Neutrophil (primary cell): ENCODE measurements at regions not wholly inside any gene's neighbourhood (a gene's known extent, or its start where the extent isn't known, plus 50 kb on each side); places are given as distances from the start of the nearest gene placed in this dataset.

Experiments used
- H3K27ac ChIP-seq: fragments of 200-600 bp; sonication (generic); 2 replicates; pipeline ENCODE4 v1.5.1; 2016; ENCODE audit warnings: mild to moderate bottlenecking, moderate library complexity
- H3K27me3 ChIP-seq: fragments of 200-600 bp; sonication (generic); 2 replicates; pipeline ENCODE4 v1.6.0; 2016; ENCODE audit warnings: mild to moderate bottlenecking
- H3K36me3 ChIP-seq: fragments of 200-600 bp; sonication (generic); 2 replicates; pipeline ENCODE4 v1.5.1; 2017
- H3K4me1 ChIP-seq, 2 experiments: fragments of 200-600 bp in 1 of 2; sonication (generic) in 1 of 2; 1 replicate in 1 of 2; 2 replicates in 1 of 2; pipeline versions ENCODE4 v1.5.1 to v1.6.1; 2013 to 2016; ENCODE audit warnings: low read depth in 1 of 2, low read length in 1 of 2, mild to moderate bottlenecking in 1 of 2, moderate library complexity in 1 of 2; ENCODE audit not compliant: control insufficient read depth in 1 of 2, insufficient read depth in 1 of 2
- H3K4me3 ChIP-seq, 2 experiments: fragments of 200-600 bp in 1 of 2; sonication (generic) in 1 of 2; 1 replicate in 1 of 2; 2 replicates in 1 of 2; pipeline ENCODE4 v1.5.1; 2013 to 2016; ENCODE audit warnings: low read depth in 1 of 2, low read length in 1 of 2, mild to moderate bottlenecking in 1 of 2, moderate library complexity in 1 of 2
- H3K9me3 ChIP-seq: fragments of 200-600 bp; sonication (generic); 2 replicates; pipeline ENCODE4 v1.5.1; 2016
- CTCF ChIP-seq: fragments of 200-600 bp; sonication (generic); IDR thresholded peaks from 2 replicates; pipeline ENCODE4 v1.5.1; 2016; ENCODE audit warnings: antibody characterized with exemption

- Histone ChIP-seq H3K27ac (no peak overlapping the region), H3K4me1 (no peaks in the 10 kb centered on the region), H3K36me3 (no peaks in the 10 kb centered on the region), H3K27me3 (no peaks in the 10 kb centered on the region), H3K4me3 (no peak overlapping the region), H3K9me3 (no peaks in the 10 kb centered on the region)
- TF ChIP-seq CTCF, result no peak
Measured at GRCh38 chr7:69341288-69341687, 257.0 kb upstream of the AUTS2 start.

GRCh38 chr7:69342154-69342884 lies 256.0 kb upstream of the AUTS2 start:
- no peaks in the 10 kb centered on the region for H3K4me1 ChIP-seq
- no peak for TF ChIP-seq CTCF
- H3K9me3 ChIP-seq, result no peaks in the 10 kb centered on the region
- H3K27ac ChIP-seq, result no peak overlapping the region
- no peaks in the 10 kb centered on the region for H3K27me3 ChIP-seq
- H3K4me3 ChIP-seq, result no peak overlapping the region
- no peaks in the 10 kb centered on the region for H3K36me3 ChIP-seq

GRCh38 chr7:69349291-69349690 lies 249.0 kb upstream of the AUTS2 start:
- Histone ChIP-seq H3K36me3 (no peaks in the 10 kb centered on the region), H3K4me3 (no peak overlapping the region), H3K27ac (no peak overlapping the region), H3K4me1 (no peaks in the 10 kb centered on the region), H3K27me3 (no peaks in the 10 kb centered on the region), H3K9me3 (no peaks in the 10 kb centered on the region)
- TF ChIP-seq CTCF, result no peak

- no peak overlapping the region for H3K4me3 ChIP-seq
- no peaks in the 10 kb centered on the region for H3K9me3 ChIP-seq
- no peaks in the 10 kb centered on the region for H3K36me3 ChIP-seq
- TF ChIP-seq CTCF, result no peak
- H3K27ac ChIP-seq, result no peak overlapping the region
- no peaks in the 10 kb centered on the region for H3K4me1 ChIP-seq
- H3K27me3 ChIP-seq, result no peaks in the 10 kb centered on the region
Measured at GRCh38 chr7:69358163-69358821, 240.0 kb upstream of the AUTS2 start.

- Histone ChIP-seq H3K36me3 (no peaks in the 10 kb centered on the region), H3K27ac (no peak overlapping the region), H3K4me3 (no peak overlapping the region), H3K9me3 (no peaks in the 10 kb centered on the region), H3K4me1 (no peaks in the 10 kb centered on the region), H3K27me3 (no peaks in the 10 kb centered on the region)
- no peak for TF ChIP-seq CTCF
Measured at GRCh38 chr7:69359003-69359700, 239.1 kb upstream of the AUTS2 start.
